OCI-LY3 (cell line): ENCODE measurements at regions not wholly inside any gene's neighbourhood (a gene's known extent, or its start where the extent isn't known, plus 50 kb on each side); places are given as distances from the start of the nearest gene placed in this dataset.

Experiments
- EZH2phosphoT487 ChIP-seq: fragments of 200-600 bp; shearing (Covaris generic); IDR thresholded peaks from 2 replicates; pipeline ENCODE4 v1.6.1; 2018; ENCODE audit warnings: antibody characterized with exemption, mixed run types, low read depth
- TF ChIP-seq, protein P1 (sequence below): fragments of 200-600, 300-600 bp; sonication (generic); IDR thresholded peaks from 2 replicates; pipeline ENCODE4 v1.5.1; 2014; ENCODE audit warnings: antibody characterized with exemption, low read length, low read depth

DNA sequence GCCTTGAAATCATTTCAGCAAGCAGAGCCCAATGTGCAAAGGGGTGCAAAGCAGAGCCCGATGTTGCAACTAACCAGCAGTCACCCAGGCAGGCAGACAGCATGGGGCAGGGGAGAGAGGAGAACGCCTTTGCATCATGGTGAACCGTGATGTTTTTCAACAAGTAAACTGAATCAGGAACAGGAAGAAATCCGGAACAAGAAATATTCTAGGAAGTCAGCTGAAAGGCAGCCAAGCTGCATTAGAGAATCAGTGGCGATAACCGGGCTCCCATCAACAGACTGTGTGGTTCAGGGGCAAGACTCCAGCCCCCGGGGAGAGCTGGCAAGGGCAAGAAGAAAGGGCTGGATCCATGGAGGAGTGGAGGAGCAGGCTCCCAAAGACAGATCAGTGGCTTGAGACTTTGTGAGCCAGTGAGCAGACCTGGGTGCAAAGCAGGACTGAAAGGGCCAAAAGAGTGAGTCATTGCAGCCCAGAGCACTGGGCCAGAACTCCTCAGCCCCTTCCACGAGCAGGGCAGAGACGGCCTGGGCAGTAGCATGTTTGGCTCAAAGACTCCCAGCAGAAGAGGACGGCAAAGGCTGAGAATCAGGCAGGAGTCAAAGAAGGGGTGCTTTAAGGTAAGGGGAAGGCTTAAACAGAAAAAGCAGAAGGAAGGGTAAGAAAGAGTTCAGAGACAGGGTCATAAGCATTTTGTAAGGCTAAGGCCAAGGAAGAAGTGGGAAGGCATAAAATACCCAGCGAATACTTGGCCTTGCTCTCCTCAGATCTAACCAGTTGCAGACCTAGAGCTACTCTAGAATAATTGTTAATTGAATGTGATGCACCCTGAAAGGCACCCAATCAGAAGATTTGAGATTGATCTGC is 155.0 kb downstream of the SETD4 start:
- TF ChIP-seq, protein P1, sequence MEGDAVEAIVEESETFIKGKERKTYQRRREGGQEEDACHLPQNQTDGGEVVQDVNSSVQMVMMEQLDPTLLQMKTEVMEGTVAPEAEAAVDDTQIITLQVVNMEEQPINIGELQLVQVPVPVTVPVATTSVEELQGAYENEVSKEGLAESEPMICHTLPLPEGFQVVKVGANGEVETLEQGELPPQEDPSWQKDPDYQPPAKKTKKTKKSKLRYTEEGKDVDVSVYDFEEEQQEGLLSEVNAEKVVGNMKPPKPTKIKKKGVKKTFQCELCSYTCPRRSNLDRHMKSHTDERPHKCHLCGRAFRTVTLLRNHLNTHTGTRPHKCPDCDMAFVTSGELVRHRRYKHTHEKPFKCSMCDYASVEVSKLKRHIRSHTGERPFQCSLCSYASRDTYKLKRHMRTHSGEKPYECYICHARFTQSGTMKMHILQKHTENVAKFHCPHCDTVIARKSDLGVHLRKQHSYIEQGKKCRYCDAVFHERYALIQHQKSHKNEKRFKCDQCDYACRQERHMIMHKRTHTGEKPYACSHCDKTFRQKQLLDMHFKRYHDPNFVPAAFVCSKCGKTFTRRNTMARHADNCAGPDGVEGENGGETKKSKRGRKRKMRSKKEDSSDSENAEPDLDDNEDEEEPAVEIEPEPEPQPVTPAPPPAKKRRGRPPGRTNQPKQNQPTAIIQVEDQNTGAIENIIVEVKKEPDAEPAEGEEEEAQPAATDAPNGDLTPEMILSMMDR, result no peak
- no peak for TF ChIP-seq EZH2phosphoT487
